Lower leg skin (tissue), 3 donors: ENCODE measurements at regions not wholly inside any gene's neighbourhood (a gene's known extent, or its start where the extent isn't known, plus 50 kb on each side); places are given as distances from the start of the nearest gene placed in this dataset.

ENCODE experiments used
- CTCF ChIP-seq, 3 donors: fragments of 450-650 bp; IDR thresholded peaks; one replicate each; pipeline ENCODE4 v1.5.1; 2016; ENCODE audit warnings: antibody characterized with exemption in 3 of 3, mild to moderate bottlenecking in 3 of 3, moderate library complexity in 2 of 3
- POLR2A ChIP-seq, 2 donors: fragments of 450-650 bp; IDR thresholded peaks; one replicate each; pipeline ENCODE4 v1.6.1; 2016 to 2017; ENCODE audit warnings: antibody characterized with exemption in 2 of 2, mild to moderate bottlenecking in 1 of 2, moderate library complexity in 1 of 2

- no peak for TF ChIP-seq POLR2A (IDR thresholded peaks at IDR 0.05)
- TF ChIP-seq CTCF (IDR thresholded peaks at IDR 0.05) = no peak
Observed at GRCh38 chr5:174172566-174172965, 127.1 kb downstream of the NSG2 start.
